ENCODE measurements at regions not wholly inside any gene's neighbourhood (a gene's known extent, or its start where the extent isn't known, plus 50 kb on each side); places are given as distances from the start of the nearest gene placed in this dataset.

DNA sequence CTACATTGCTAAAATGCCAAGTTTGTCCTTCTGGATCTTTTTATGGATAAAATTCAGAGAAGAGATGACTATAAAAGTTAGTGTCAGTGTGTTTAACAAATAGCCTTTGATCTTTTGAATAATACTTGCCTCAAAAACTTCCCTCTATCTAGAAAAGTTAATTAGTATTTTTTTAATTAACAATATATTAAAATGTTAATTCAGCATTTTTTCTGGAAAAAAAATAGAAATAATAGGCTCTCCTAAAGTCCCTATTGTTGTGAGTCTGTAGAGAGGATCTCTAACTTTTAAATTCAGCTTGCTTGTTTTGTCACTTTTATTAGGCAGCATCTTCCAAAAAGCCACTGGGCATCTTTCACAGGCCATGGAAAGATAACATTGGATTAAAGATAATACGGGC, 435.2 kb upstream of the RASGEF1B start:
- no peak for DNase-seq
- intact Hi-C loops (cut with micrococcal nuclease), result no loop called here
- no peaks in the 10 kb centered on the region for H3K27me3 ChIP-seq (ENCODE audit: low read depth)
- H3K27ac ChIP-seq (replicated peaks), result no peak overlapping the region
- TF ChIP-seq, protein P1, sequence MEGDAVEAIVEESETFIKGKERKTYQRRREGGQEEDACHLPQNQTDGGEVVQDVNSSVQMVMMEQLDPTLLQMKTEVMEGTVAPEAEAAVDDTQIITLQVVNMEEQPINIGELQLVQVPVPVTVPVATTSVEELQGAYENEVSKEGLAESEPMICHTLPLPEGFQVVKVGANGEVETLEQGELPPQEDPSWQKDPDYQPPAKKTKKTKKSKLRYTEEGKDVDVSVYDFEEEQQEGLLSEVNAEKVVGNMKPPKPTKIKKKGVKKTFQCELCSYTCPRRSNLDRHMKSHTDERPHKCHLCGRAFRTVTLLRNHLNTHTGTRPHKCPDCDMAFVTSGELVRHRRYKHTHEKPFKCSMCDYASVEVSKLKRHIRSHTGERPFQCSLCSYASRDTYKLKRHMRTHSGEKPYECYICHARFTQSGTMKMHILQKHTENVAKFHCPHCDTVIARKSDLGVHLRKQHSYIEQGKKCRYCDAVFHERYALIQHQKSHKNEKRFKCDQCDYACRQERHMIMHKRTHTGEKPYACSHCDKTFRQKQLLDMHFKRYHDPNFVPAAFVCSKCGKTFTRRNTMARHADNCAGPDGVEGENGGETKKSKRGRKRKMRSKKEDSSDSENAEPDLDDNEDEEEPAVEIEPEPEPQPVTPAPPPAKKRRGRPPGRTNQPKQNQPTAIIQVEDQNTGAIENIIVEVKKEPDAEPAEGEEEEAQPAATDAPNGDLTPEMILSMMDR (IDR thresholded peaks at IDR 0.05; ENCODE audit: borderline replicate concordance), result no peak
- H3K4me3 ChIP-seq, result no peak overlapping the region
- no peaks in the 10 kb centered on the region for H3K9me3 ChIP-seq (replicated peaks)
- H3K36me3 ChIP-seq, result no peaks in the 10 kb centered on the region
- H3K4me1 ChIP-seq, result no peaks in the 10 kb centered on the region

DNA sequence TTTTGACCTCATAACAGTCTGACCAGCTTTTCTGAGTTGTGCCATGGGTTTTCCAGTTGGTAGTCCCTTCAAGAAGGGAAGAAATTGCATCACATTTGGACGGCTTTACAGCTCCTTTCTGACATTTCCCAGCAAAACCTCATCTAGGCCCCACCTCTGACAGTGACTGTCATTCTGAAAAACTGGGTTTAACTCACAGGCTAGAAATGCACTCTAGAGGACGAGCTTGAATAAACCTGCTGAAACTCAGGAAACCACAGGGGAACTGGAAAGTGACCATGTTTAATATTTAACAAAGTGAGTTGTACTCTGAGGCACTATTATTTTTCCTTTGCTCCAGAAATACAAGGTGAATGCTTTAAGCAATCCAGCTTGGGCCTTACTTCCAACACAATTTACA, 434.3 kb upstream of the RASGEF1B start:
- no peak overlapping the region for H3K27ac ChIP-seq (replicated peaks)
- H3K27me3 ChIP-seq (ENCODE audit: low read depth), result no peaks in the 10 kb centered on the region
- no peak overlapping the region for H3K4me3 ChIP-seq
- H3K9me3 ChIP-seq (replicated peaks), result no peaks in the 10 kb centered on the region
- no peaks in the 10 kb centered on the region for H3K36me3 ChIP-seq
- intact Hi-C loops (cut with micrococcal nuclease), result no loop called here
- TF ChIP-seq, protein P1 (IDR thresholded peaks at IDR 0.05; ENCODE audit: borderline replicate concordance), result no peak
- no peaks in the 10 kb centered on the region for H3K4me1 ChIP-seq
- DNase-seq, result no peak

DNA sequence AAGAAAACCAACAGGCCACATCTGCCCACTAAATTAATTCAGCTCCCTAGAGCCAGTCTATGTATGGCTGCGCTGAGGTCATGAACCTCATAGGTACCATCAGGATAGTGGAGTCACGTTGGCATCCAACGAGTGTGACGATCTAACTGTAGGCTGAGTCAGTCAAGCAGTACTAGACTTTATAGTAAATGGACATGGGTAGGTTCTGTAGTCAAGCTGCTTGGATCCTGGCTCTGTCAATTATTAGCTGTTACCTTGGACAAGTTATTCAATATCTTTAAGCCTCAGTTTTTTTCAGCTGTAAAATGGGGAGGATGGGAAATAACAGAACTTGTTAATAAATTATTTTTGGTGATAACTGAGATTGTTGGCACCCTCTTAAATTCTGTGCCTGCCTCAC, 432.4 kb upstream of the RASGEF1B start:
- no peak for DNase-seq
- intact Hi-C loops (cut with micrococcal nuclease), result no loop called here
- TF ChIP-seq, protein P1 (IDR thresholded peaks at IDR 0.05; ENCODE audit: borderline replicate concordance), result no peak
- no peak overlapping the region for H3K4me3 ChIP-seq
- no peaks in the 10 kb centered on the region for H3K27me3 ChIP-seq (ENCODE audit: low read depth)
- no peaks in the 10 kb centered on the region for H3K4me1 ChIP-seq
- H3K36me3 ChIP-seq, result no peaks in the 10 kb centered on the region
- no peaks in the 10 kb centered on the region for H3K9me3 ChIP-seq (replicated peaks)
- H3K27ac ChIP-seq (replicated peaks), result no peak overlapping the region

DNA sequence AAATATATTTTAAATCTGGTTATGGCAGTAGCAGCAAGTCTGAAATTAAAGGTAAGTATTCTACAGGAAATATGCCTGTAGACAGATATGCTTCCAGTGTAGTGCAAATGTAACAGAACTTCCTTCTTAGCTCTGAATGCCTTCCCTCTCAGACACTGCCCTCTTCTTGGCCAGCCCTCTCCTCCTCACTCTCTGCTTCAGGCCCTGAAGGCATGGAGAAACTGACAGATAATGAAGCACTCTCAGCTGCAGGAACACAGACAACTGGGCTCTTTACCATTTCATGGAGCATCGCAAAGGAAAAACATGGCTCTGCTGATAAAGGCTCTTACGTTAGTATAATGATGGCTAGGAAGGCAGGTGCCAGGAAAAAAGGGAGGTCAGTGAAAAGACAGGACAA, 431.5 kb upstream of the RASGEF1B start:
- H3K9me3 ChIP-seq (replicated peaks), result no peaks in the 10 kb centered on the region
- TF ChIP-seq, protein P1 (IDR thresholded peaks at IDR 0.05; ENCODE audit: borderline replicate concordance), result no peak
- intact Hi-C loops (cut with micrococcal nuclease), result no loop called here
- no peak overlapping the region for H3K27ac ChIP-seq (replicated peaks)
- no peaks in the 10 kb centered on the region for H3K36me3 ChIP-seq
- H3K4me1 ChIP-seq, result no peaks in the 10 kb centered on the region
- no peak overlapping the region for H3K4me3 ChIP-seq
- H3K27me3 ChIP-seq (ENCODE audit: low read depth), result no peaks in the 10 kb centered on the region
- DNase-seq, result no peak

DNA sequence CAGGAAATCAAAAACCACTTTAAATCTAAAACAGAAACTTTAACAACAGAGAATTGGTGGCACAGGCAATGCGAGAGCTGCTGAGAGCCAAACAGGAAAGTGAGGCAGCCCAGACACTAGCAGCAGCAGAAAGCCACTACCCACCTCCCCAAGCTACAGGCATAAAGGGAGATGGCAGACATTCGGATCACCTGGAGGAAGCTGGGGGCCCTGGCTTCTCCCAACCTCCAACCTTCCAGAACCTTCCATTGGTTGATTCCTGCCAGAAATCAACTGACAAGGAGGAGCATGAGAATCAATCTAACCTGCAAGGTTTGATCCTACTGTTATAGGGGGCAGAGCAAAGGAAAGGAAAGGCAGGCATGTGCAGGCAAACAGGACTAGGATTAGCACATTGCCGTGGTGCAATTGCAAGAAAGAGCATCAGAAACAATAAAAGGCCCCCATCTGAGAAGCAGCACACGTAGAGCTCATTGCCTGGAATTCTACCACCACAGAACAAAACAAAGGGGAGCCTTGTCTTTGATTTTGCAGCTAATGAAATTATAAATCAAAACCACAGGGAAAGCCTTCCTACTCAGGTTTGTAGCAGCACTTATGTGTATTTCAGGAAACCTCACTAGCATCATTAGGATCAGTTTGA, 427.3 kb upstream of the RASGEF1B start:
- Histone ChIP-seq H3K27ac (replicated peaks) (no peak overlapping the region), H3K9me3 (replicated peaks) (no peaks in the 10 kb centered on the region), H3K4me1 (no peaks in the 10 kb centered on the region), H3K4me3 (no peak overlapping the region), H3K27me3 (ENCODE audit: low read depth) (no peaks in the 10 kb centered on the region), H3K36me3 (no peaks in the 10 kb centered on the region)
- no peak for DNase-seq
- intact Hi-C loops (cut with micrococcal nuclease), result no loop called here
- TF ChIP-seq, protein P1 (IDR thresholded peaks at IDR 0.05; ENCODE audit: borderline replicate concordance), result no peak
